A549 (cell line): ENCODE measurements at regions not wholly inside any gene's neighbourhood (a gene's known extent, or its start where the extent isn't known, plus 50 kb on each side); places are given as distances from the start of the nearest gene placed in this dataset.

ENCODE experiments used
- ATAC-seq, 2 experiments: fragments of 200-7000 bp in 1 of 2; fragments of >200 bp in 1 of 2; cut with Nextera tagmentation in 1 of 2; cut with Tn5 transposase in 1 of 2; 3 replicates each; pipeline versions ENCODE4 v1.8.0 to v1.9.1; 2018 to 2020; ENCODE audit warnings: mild to moderate bottlenecking in 1 of 2, moderate library complexity in 1 of 2
- CTCF ChIA-PET: fragments of 300-600 bp; sonication (Branson Sonifier 250); formaldehyde crosslinking; extraction: SDS; loops from one replicate; lab custom pipeline; 2021; ENCODE audit warnings: antibody characterized with exemption, inconsistent platforms; lab: Yijun Ruan, JAX
- POLR2A ChIA-PET: fragments of 350-600 bp; formaldehyde crosslinking; extraction: SDS; loops from one replicate; lab custom pipeline; 2021; ENCODE audit warnings: antibody characterized with exemption, inconsistent platforms; lab: Yijun Ruan, JAX
- DNase-seq, 2 experiments: peaks; one replicate each; pipeline versions ENCODE4 v3.0.0 to v3.0.0-alpha.2; 2011 to 2016; ENCODE audit warnings: low read depth in 1 of 2, low spot score in 1 of 2
- FAIRE-seq: peaks from 2 replicates; lab custom pipeline; 2011; peaks lifted over from hg19 to GRCh38; lab: Jason Lieb, UNC
- H3K27ac ChIP-seq, 2 experiments: fragments of >200 bp; sonication (Bioruptor Twin); formaldehyde crosslinking; 3 replicates each; pipeline ENCODE4 v1.5.1; 2016 to 2017
- H3K4me1 ChIP-seq: fragments of >200 bp; sonication (Bioruptor Twin); formaldehyde crosslinking; 3 replicates; pipeline ENCODE4 v1.6.1; 2016
- H3K4me2 ChIP-seq: fragments of >200 bp; sonication (Bioruptor Twin); formaldehyde crosslinking; 3 replicates; pipeline ENCODE4 v1.6.1; 2016
- H3K4me3 ChIP-seq: fragments of >200 bp; sonication (Bioruptor Twin); formaldehyde crosslinking; 3 replicates; pipeline ENCODE4 v1.5.1; 2016
- H3K9me3 ChIP-seq: fragments of >200 bp; sonication (Bioruptor Twin); formaldehyde crosslinking; 3 replicates; pipeline ENCODE4 v1.6.1; 2016
- CBX8 ChIP-seq: fragments of 200-600 bp; sonication (generic); IDR thresholded peaks from 2 replicates; pipeline ENCODE4 v1.6.1; 2016
- CHD4 ChIP-seq: fragments of 200-600 bp; sonication (generic); IDR thresholded peaks from 2 replicates; pipeline ENCODE4 v1.6.1; 2016; ENCODE audit warnings: antibody characterized with exemption, mild to moderate bottlenecking, borderline replicate concordance
- ESRRA ChIP-seq: fragments of 150-350 bp; IDR thresholded peaks from 2 replicates; pipeline ENCODE4 v1.6.1; 2014; ENCODE audit warnings: mild to moderate bottlenecking, low read length, borderline replicate concordance
- FOSB ChIP-seq: fragments of 250-450 bp; sonication (Bioruptor Pico); IDR thresholded peaks from 2 replicates; pipeline ENCODE4 v1.5.0; 2020; ENCODE audit warnings: mild to moderate bottlenecking, moderate library complexity
- FOXS1 ChIP-seq: fragments of 250-450 bp; sonication (Bioruptor Pico); IDR thresholded peaks from 2 replicates; pipeline ENCODE4 v1.5.0; 2020; ENCODE audit warnings: mild to moderate bottlenecking, moderate library complexity
- GATA3 ChIP-seq: IDR thresholded peaks from 2 replicates; pipeline ENCODE4 v1.6.1; 2012; ENCODE audit warnings: borderline replicate concordance
- HOXB13 ChIP-seq: fragments of 250-450 bp; sonication (Bioruptor Pico); IDR thresholded peaks from 2 replicates; pipeline ENCODE4 v1.5.0; 2020; ENCODE audit warnings: low read depth, mild to moderate bottlenecking, moderate library complexity
- MAFK ChIP-seq: fragments of 450-650 bp; IDR thresholded peaks from 2 replicates; pipeline ENCODE4 v1.6.1; 2014; ENCODE audit not compliant: partially characterized antibody
- MYC ChIP-seq: IDR thresholded peaks from 2 replicates; pipeline ENCODE4 v1.6.1; 2012; ENCODE audit warnings: mild to moderate bottlenecking, inconsistent platforms, low read length, improper control_type of control experiment, borderline replicate concordance
- NFE2L2 ChIP-seq: fragments of 150-350 bp; conservative IDR thresholded peaks from 2 replicates; pipeline ENCODE4 v1.6.1; 2014; ENCODE audit warnings: low read length
- POLR2A ChIP-seq: IDR thresholded peaks from 2 replicates; pipeline ENCODE4 v1.6.1; 2012; ENCODE audit warnings: mild to moderate bottlenecking, low read length
- POLR2AphosphoS2 ChIP-seq: conservative IDR thresholded peaks from 2 replicates; pipeline ENCODE4 v1.6.1; 2012; ENCODE audit warnings: low read length, improper control_type of control experiment, inconsistent platforms
- RARB ChIP-seq: fragments of 250-450 bp; sonication (Bioruptor Pico); IDR thresholded peaks from 2 replicates; pipeline ENCODE4 v1.8.0; 2021; ENCODE audit warnings: mild to moderate bottlenecking, moderate library complexity
- RFX5 ChIP-seq: fragments of 450-650 bp; IDR thresholded peaks from 2 replicates; pipeline ENCODE4 v1.7.1; 2014; ENCODE audit warnings: antibody characterized with exemption, mild to moderate bottlenecking, moderate library complexity
- RNF2 ChIP-seq: fragments of 200-600 bp; sonication (generic); IDR thresholded peaks from 2 replicates; pipeline ENCODE4 v1.6.1; 2016; ENCODE audit warnings: low read depth, mild to moderate bottlenecking, antibody characterized with exemption, moderate library complexity, borderline replicate concordance
- SREBF2 ChIP-seq: fragments of 450-650 bp; IDR thresholded peaks from 2 replicates; pipeline ENCODE4 v1.6.1; 2014; ENCODE audit warnings: mild to moderate bottlenecking, moderate library complexity
- ZC3H11A ChIP-seq: fragments of 450-650 bp; IDR thresholded peaks from 2 replicates; pipeline ENCODE4 v1.6.1; 2014; ENCODE audit warnings: antibody characterized with exemption, mild to moderate bottlenecking
- ZNF302 ChIP-seq: fragments of 250-450 bp; sonication (Bioruptor Pico); IDR thresholded peaks from 2 replicates; pipeline ENCODE4 v1.9.0; 2021; ENCODE audit warnings: inconsistent platforms, mild to moderate bottlenecking, moderate library complexity
- WGBS: methylation state at CpG from one replicate; pipeline ENCODE4 v1.1.6; 2017; ENCODE audit errors: missing lambda C conversion rate; 5-methylcytosine and 5-hydroxymethylcytosine counted together
- TF ChIP-seq, protein P1 (sequence below): fragments of 150-350 bp; IDR thresholded peaks from 2 replicates; pipeline ENCODE4 v1.6.1; 2014; ENCODE audit warnings: low read depth, mild to moderate bottlenecking, low read length
- TF ChIP-seq, protein P2 (sequence below): IDR thresholded peaks from 2 replicates; pipeline ENCODE4 v1.6.1; 2012
- TF ChIP-seq, protein P3 (sequence below): fragments of >200 bp; sonication (Bioruptor Twin); formaldehyde crosslinking; IDR thresholded peaks from 2 replicates; pipeline ENCODE4 v1.6.1; 2016
- TF ChIP-seq, protein P4 (sequence below): fragments of 200-600 bp; sonication (generic); IDR thresholded peaks from 2 replicates; pipeline ENCODE4 v1.6.1; 2016; ENCODE audit warnings: antibody characterized with exemption, mild to moderate bottlenecking, moderate library complexity

DNA sequence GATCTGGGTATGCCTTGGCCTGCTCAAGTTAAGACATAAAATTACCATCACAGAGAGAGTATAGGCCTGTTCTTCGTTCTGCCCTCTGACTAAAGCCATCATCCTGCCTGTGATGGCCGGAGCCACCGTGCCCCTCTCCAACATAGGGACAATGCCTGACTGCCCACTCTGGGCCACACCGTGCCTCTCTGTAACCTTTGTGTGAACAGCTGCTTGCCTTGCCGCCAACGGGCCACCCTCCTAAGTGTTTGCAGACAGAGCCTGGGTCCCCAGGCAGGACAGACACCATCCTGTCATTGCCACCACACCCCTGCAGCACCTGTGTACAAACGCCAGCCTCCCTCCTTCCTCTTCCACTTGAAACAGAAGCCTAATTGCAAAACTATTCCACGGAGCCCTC, 298.7 kb upstream of the TENM3 start:
- H3K4me3 ChIP-seq = no peak overlapping the region
- CTCF ChIA-PET = no interaction called here
- H3K4me1 ChIP-seq = no peaks in the 10 kb centered on the region
- no peak overlapping the region for H3K27ac ChIP-seq
- DNase-seq (no peak), ATAC-seq (no peak), FAIRE-seq (no peak)
- POLR2A ChIA-PET = no interaction called here
- TF ChIP-seq ESRRA = no peak
- TF ChIP-seq ZC3H11A = no peak
- TF ChIP-seq MAFK = no peak
- TF ChIP-seq HOXB13 = no peak
- TF ChIP-seq POLR2AphosphoS2 = no peak
- no peak for TF ChIP-seq CBX8
- TF ChIP-seq CHD4 = no peak
- no peak for TF ChIP-seq RARB (CRISPR knock-in tag)
- no peak for TF ChIP-seq NFE2L2
- TF ChIP-seq, protein P1, sequence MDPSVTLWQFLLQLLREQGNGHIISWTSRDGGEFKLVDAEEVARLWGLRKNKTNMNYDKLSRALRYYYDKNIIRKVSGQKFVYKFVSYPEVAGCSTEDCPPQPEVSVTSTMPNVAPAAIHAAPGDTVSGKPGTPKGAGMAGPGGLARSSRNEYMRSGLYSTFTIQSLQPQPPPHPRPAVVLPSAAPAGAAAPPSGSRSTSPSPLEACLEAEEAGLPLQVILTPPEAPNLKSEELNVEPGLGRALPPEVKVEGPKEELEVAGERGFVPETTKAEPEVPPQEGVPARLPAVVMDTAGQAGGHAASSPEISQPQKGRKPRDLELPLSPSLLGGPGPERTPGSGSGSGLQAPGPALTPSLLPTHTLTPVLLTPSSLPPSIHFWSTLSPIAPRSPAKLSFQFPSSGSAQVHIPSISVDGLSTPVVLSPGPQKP = no peak
- TF ChIP-seq POLR2A = no peak
- TF ChIP-seq RNF2 = no peak
- TF ChIP-seq, protein P2, sequence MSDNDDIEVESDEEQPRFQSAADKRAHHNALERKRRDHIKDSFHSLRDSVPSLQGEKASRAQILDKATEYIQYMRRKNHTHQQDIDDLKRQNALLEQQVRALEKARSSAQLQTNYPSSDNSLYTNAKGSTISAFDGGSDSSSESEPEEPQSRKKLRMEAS = no peak
- no peak for TF ChIP-seq FOSB (CRISPR knock-in tag)
- TF ChIP-seq, protein P3, sequence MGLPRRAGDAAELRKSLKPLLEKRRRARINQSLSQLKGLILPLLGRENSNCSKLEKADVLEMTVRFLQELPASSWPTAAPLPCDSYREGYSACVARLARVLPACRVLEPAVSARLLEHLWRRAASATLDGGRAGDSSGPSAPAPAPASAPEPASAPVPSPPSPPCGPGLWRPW = no peak
- TF ChIP-seq GATA3 = no peak
- TF ChIP-seq, protein P4, sequence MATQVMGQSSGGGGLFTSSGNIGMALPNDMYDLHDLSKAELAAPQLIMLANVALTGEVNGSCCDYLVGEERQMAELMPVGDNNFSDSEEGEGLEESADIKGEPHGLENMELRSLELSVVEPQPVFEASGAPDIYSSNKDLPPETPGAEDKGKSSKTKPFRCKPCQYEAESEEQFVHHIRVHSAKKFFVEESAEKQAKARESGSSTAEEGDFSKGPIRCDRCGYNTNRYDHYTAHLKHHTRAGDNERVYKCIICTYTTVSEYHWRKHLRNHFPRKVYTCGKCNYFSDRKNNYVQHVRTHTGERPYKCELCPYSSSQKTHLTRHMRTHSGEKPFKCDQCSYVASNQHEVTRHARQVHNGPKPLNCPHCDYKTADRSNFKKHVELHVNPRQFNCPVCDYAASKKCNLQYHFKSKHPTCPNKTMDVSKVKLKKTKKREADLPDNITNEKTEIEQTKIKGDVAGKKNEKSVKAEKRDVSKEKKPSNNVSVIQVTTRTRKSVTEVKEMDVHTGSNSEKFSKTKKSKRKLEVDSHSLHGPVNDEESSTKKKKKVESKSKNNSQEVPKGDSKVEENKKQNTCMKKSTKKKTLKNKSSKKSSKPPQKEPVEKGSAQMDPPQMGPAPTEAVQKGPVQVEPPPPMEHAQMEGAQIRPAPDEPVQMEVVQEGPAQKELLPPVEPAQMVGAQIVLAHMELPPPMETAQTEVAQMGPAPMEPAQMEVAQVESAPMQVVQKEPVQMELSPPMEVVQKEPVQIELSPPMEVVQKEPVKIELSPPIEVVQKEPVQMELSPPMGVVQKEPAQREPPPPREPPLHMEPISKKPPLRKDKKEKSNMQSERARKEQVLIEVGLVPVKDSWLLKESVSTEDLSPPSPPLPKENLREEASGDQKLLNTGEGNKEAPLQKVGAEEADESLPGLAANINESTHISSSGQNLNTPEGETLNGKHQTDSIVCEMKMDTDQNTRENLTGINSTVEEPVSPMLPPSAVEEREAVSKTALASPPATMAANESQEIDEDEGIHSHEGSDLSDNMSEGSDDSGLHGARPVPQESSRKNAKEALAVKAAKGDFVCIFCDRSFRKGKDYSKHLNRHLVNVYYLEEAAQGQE = no peak
- H3K9me3 ChIP-seq = no peaks in the 10 kb centered on the region
- 24% methylated on average over 6 of the region's 8 CpGs for WGBS
- no peak overlapping the region for H3K4me2 ChIP-seq

DNA sequence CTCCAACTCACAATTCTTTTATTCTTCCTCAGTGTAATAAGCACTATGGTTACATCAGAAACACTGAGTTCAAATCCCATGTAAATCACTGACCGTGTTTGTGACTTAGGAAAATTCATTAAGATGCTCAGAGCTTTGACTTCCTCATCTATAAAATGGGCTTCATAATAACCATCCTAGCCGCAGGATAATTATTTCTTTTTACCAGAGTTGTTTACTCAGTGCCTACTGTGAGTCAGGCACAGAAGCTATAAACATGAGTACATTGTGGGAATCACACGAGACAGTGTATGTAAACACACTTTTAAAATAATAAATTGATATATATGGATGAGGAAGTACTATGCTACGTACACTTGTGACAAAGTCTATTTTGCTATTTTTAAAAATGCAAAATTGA, 296.3 kb upstream of the TENM3 start:
- POLR2A ChIA-PET = no interaction called here
- FAIRE-seq (no peak), DNase-seq (no peak), ATAC-seq (no peak)
- WGBS = 24% methylated on average over 4 of the region's 4 CpGs
- H3K27ac ChIP-seq = no peak overlapping the region
- CTCF ChIA-PET = interaction anchor here (1.0 kb wide), 1 partner anchor 8 kb away, joined by 3 read pairs; no protein-coding TSS in a partner anchor
- H3K4me3 ChIP-seq = no peak overlapping the region
- H3K4me2 ChIP-seq = no peak overlapping the region
- H3K9me3 ChIP-seq = no peaks in the 10 kb centered on the region
- TF ChIP-seq RFX5 = no peak
- no peak for TF ChIP-seq SREBF2
- no peak for TF ChIP-seq MYC
- TF ChIP-seq FOXS1 (CRISPR knock-in tag) = no peak
- no peak for TF ChIP-seq ZNF302 (CRISPR knock-in tag)
- H3K4me1 ChIP-seq = peaks cover 2% of the 10 kb centered on the region; the same call in 1 of the 3 replicates
